Naive thymus-derived CD4-positive, alpha-beta T cell (primary cell): ENCODE measurements at regions not wholly inside any gene's neighbourhood (a gene's known extent, or its start where the extent isn't known, plus 50 kb on each side); places are given as distances from the start of the nearest gene placed in this dataset.

Experiments used
- ATAC-seq: fragments of 150-1000 bp; cut with Tn5 transposase; 2 replicates; pipeline ENCODE4 v1.10.0; 2021; ENCODE audit warnings: mild to moderate bottlenecking, moderate library complexity
- CTCF ChIA-PET: fragments of 350-600 bp; sonication (Branson Sonifier 250); formaldehyde crosslinking; loops from one replicate; lab custom pipeline; 2021; ENCODE audit warnings: antibody characterized with exemption; lab: Charles Lee
- POLR2A ChIA-PET: fragments of 350-600 bp; sonication (Branson Sonifier 250); formaldehyde crosslinking; loops from one replicate; lab custom pipeline; 2021; ENCODE audit warnings: antibody characterized with exemption, inconsistent platforms; lab: Charles Lee
- DNase-seq, 9 donors: peaks; one replicate each; pipeline versions ENCODE4 v3.0.0 to v3.0.0-alpha.2; 2020 to 2022; ENCODE audit warnings: mixed read lengths in 1 of 9
- H3K27ac ChIP-seq: one replicate; pipeline ENCODE4 v1.7.0; 2013; ENCODE audit warnings: mild to moderate bottlenecking, low read depth, low read length, moderate library complexity
- H3K27me3 ChIP-seq, 2 donors: one replicate each; pipeline ENCODE4 v1.7.0; 2013; ENCODE audit warnings: low read length in 2 of 2, mild to moderate bottlenecking in 2 of 2, moderate library complexity in 2 of 2; ENCODE audit not compliant: control insufficient read depth in 2 of 2, insufficient read depth in 2 of 2
- H3K36me3 ChIP-seq, 3 experiments: 1 replicate in 2 of 3; 2 replicates in 1 of 3; pipeline ENCODE4 v1.7.0; 2013; ENCODE audit warnings: low read length in 3 of 3, mild to moderate bottlenecking in 3 of 3, moderate library complexity in 1 of 3; ENCODE audit not compliant: insufficient read depth in 3 of 3, control insufficient read depth in 2 of 3
- H3K4me1 ChIP-seq, 2 donors: one replicate each; pipeline ENCODE4 v1.7.0; 2013; ENCODE audit warnings: low read length in 2 of 2, mild to moderate bottlenecking in 2 of 2, moderate library complexity in 1 of 2; ENCODE audit not compliant: control insufficient read depth in 2 of 2, insufficient read depth in 2 of 2
- H3K4me3 ChIP-seq: 2 replicates; pipeline ENCODE4 v1.7.0; 2013; ENCODE audit warnings: mild to moderate bottlenecking, low read length
- H3K9me3 ChIP-seq, 3 experiments: 1 replicate in 2 of 3; 2 replicates in 1 of 3; pipeline ENCODE4 v1.7.0; 2013; ENCODE audit warnings: low read length in 3 of 3; ENCODE audit not compliant: control insufficient read depth in 2 of 3
- H3K27ac Mint-ChIP-seq, 9 donors: one replicate each; pipeline ENCODE4 v1.8.0; 2020 to 2022; ENCODE audit warnings: mixed read lengths in 9 of 9, mild to moderate bottlenecking in 8 of 9, moderate library complexity in 5 of 9, inconsistent platforms in 2 of 9
- H3K27me3 Mint-ChIP-seq, 5 donors: one replicate each; pipeline ENCODE4 v1.8.0; 2021 to 2022; ENCODE audit warnings: mixed read lengths in 5 of 5, mild to moderate bottlenecking in 1 of 5
- H3K36me3 Mint-ChIP-seq, 5 donors: one replicate each; pipeline ENCODE4 v1.8.0; 2020 to 2022; ENCODE audit warnings: mixed read lengths in 5 of 5, mild to moderate bottlenecking in 3 of 5, inconsistent platforms in 1 of 5
- H3K4me1 Mint-ChIP-seq, 7 donors: one replicate each; pipeline ENCODE4 v1.8.0; 2020 to 2022; ENCODE audit warnings: mixed read lengths in 7 of 7, mild to moderate bottlenecking in 3 of 7, inconsistent platforms in 1 of 7
- H3K4me3 Mint-ChIP-seq, 10 donors: one replicate each; pipeline ENCODE4 v1.8.0; 2020 to 2022; ENCODE audit warnings: mild to moderate bottlenecking in 10 of 10, mixed read lengths in 10 of 10, moderate library complexity in 6 of 10, inconsistent platforms in 2 of 10
- H3K9me3 Mint-ChIP-seq, 11 donors: one replicate each; pipeline ENCODE4 v1.8.0; 2020 to 2022; ENCODE audit warnings: mixed read lengths in 11 of 11, mild to moderate bottlenecking in 4 of 11, inconsistent platforms in 1 of 11, moderate library complexity in 1 of 11
- intact Hi-C, 2 donors: fragments of 100-400 bp; cut with micrococcal nuclease; formaldehyde crosslinking; loops; one replicate each; pipeline ENCODE4 v1.15.1; 2023

DNA sequence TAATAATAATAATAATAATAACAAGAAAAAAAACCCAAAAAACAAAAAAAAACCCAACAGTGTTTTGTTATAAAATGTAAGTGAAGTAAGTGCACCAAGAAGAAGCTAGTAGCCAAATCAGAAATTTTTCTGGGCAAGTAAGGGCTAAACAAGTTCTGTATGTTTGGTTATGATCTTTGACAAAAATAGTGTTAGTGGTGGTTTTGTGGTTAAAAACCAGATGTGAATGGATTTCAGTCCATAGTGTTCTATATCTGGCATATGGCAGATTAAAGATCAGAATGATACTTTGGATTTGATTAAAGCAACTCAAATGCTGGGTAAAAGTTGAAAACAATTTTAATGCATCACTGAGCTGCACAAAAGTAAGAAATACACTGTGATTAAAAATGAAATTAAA is 116.5 kb upstream of the NDST4 start:
- ChIA-PET POLR2A (no interaction called here), CTCF (no interaction called here)
- Histone ChIP-seq H3K9me3 (no peaks in the 10 kb centered on the region), H3K4me3 (no peak overlapping the region), H3K27me3 (no peaks in the 10 kb centered on the region), H3K36me3 (no peaks in the 10 kb centered on the region), H3K27ac (no peak overlapping the region), H3K4me1 (no peaks in the 10 kb centered on the region)
- no peaks in the 10 kb centered on the region for H3K27me3 Mint-ChIP-seq
- DNase-seq (no peak), ATAC-seq (no peak)
- H3K27ac Mint-ChIP-seq = no peak overlapping the region
- peaks cover 0 to 8% (median 3%) of the 10 kb centered on the region in 11 donors for H3K9me3 Mint-ChIP-seq
- H3K4me3 Mint-ChIP-seq = no peak overlapping the region
- H3K4me1 Mint-ChIP-seq = no peaks in the 10 kb centered on the region
- no peaks in the 10 kb centered on the region for H3K36me3 Mint-ChIP-seq
- intact Hi-C loops = no loop called here

DNA sequence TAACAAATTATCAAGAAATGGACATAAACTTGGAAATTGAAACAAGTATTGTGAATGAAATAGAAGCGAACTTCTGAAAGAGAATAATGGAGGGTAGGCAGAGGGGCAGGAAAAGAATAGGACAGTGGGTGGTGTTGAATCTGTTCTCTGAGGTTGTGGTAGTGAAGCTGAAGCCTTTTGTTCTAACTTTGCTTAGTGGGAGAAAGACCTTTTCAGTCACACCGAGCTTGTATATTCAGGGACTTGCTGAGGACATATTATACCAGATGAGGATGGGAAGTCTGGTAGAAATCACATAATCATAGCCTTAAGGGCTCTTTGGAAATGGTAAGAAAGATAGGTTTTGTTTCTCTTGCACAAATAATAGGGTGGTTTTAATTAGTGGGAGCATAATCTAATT is 115.4 kb upstream of the NDST4 start:
- H3K36me3 ChIP-seq = no peaks in the 10 kb centered on the region
- POLR2A ChIA-PET = no interaction called here
- no peak for DNase-seq
- intact Hi-C loops = no loop called here
- peaks cover 0 to 10% (median 3%) of the 10 kb centered on the region in 11 donors for H3K9me3 Mint-ChIP-seq
- H3K27ac Mint-ChIP-seq = no peak overlapping the region
- no peak overlapping the region for H3K4me3 ChIP-seq
- ATAC-seq = no peak
- no peaks in the 10 kb centered on the region for H3K36me3 Mint-ChIP-seq
- H3K27ac ChIP-seq = no peak overlapping the region
- H3K4me1 Mint-ChIP-seq = no peaks in the 10 kb centered on the region
- no peaks in the 10 kb centered on the region for H3K27me3 ChIP-seq
- H3K9me3 ChIP-seq = no peaks in the 10 kb centered on the region
- no peaks in the 10 kb centered on the region for H3K4me1 ChIP-seq
- CTCF ChIA-PET = no interaction called here
- H3K4me3 Mint-ChIP-seq = no peak overlapping the region
- H3K27me3 Mint-ChIP-seq = no peaks in the 10 kb centered on the region

DNA sequence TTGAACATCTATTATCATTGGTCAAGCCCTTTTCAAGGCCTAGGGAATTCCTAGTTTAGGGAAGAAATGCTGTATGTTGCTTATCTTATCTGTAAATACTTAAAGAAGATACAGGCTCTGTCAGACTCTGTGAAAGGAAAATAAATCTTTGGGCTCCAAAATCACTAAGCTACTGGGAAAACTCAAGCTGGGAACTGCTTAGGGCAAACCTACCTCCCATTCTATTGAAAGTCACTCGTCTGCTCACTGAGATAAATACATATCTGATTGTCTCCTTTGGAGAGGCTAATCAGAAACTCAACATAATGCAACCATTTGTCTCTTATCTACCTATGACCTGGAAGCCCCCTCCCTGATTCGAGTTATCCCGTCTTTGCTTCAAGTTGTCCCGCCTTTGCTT is 108.6 kb upstream of the NDST4 start:
- POLR2A ChIA-PET = no interaction called here
- CTCF ChIA-PET = no interaction called here
- H3K9me3 Mint-ChIP-seq = peaks cover 0 to 10% (median 3%) of the 10 kb centered on the region in 11 donors
- no peaks in the 10 kb centered on the region for H3K4me1 ChIP-seq
- H3K27ac Mint-ChIP-seq = no peak overlapping the region
- H3K4me3 ChIP-seq = no peak overlapping the region
- H3K36me3 Mint-ChIP-seq = no peaks in the 10 kb centered on the region
- no peak overlapping the region for H3K27ac ChIP-seq
- H3K36me3 ChIP-seq = no peaks in the 10 kb centered on the region
- ATAC-seq = no peak
- no peaks in the 10 kb centered on the region for H3K27me3 ChIP-seq
- H3K4me1 Mint-ChIP-seq = no peaks in the 10 kb centered on the region
- H3K27me3 Mint-ChIP-seq = no peaks in the 10 kb centered on the region
- H3K9me3 ChIP-seq = no peaks in the 10 kb centered on the region
- H3K4me3 Mint-ChIP-seq = no peak overlapping the region
- intact Hi-C loops = no loop called here
- DNase-seq = no peak

DNA sequence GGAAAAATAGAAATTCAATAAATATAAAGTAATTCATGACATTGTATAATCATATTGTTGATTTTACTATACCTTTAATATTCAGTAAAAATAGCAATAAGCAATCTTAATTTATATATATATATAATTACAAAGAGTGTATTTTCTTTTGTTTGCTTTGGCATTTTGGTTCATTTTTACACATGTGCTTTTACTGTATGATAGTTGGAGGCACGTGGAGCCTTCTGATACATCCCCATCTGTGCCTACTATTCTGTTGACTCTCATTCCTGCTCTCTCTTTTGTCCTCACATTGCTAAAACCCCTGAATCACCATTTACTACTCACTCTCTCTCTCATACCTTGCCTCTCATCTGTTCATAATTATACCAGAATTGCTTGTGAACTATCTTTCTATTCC is 106.4 kb upstream of the NDST4 start:
- H3K4me1 ChIP-seq = no peaks in the 10 kb centered on the region
- H3K4me3 ChIP-seq = no peak overlapping the region
- H3K27ac ChIP-seq = no peak overlapping the region
- DNase-seq (no peak), ATAC-seq (no peak)
- POLR2A ChIA-PET = no interaction called here
- no peaks in the 10 kb centered on the region for H3K27me3 ChIP-seq
- no peaks in the 10 kb centered on the region for H3K36me3 ChIP-seq
- Mint-ChIP-seq H3K27ac (no peak overlapping the region), H3K27me3 (no peaks in the 10 kb centered on the region), H3K36me3 (no peaks in the 10 kb centered on the region), H3K4me1 (no peaks in the 10 kb centered on the region), H3K4me3 (no peak overlapping the region), H3K9me3 (peaks cover 0 to 2% (median 0%) of the 10 kb centered on the region in 11 donors)
- H3K9me3 ChIP-seq = no peaks in the 10 kb centered on the region
- CTCF ChIA-PET = no interaction called here
- intact Hi-C loops = no loop called here

DNA sequence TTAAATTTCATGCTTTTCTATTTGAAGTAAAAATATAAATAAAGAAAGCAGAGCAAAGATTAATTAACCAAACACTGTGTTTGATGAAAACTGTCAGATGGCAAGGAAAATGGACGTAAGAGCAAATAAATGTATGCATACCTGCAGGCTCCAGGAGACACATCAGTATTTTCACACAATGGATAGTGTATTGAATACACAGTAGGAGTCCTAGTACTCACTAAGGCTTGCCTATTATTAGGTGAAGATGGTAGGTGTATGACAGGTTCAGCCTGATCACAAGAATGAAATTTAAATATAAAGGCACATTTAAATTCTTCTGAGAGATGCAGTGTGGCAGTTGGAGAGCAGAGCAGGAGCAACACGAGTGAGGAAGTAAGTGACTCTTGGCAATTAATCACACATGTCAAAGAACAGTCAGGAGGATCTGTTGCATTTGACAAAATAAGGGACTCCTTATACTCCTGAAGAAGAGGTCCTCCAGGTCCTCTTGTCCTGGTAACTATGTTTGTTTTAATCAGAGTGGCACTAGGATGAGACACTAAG is 106.0 kb upstream of the NDST4 start:
- ChIA-PET CTCF (no interaction called here), POLR2A (no interaction called here)
- Histone ChIP-seq H3K36me3 (no peaks in the 10 kb centered on the region), H3K27me3 (no peaks in the 10 kb centered on the region), H3K4me1 (no peaks in the 10 kb centered on the region), H3K4me3 (no peak overlapping the region), H3K27ac (no peak overlapping the region), H3K9me3 (no peaks in the 10 kb centered on the region)
- Mint-ChIP-seq H3K36me3 (no peaks in the 10 kb centered on the region), H3K27me3 (no peaks in the 10 kb centered on the region), H3K4me1 (no peaks in the 10 kb centered on the region), H3K27ac (no peak overlapping the region), H3K4me3 (no peak overlapping the region), H3K9me3 (no peaks in the 10 kb centered on the region)
- DNase-seq = no peak
- ATAC-seq = no peak
- intact Hi-C loops = no loop called here

DNA sequence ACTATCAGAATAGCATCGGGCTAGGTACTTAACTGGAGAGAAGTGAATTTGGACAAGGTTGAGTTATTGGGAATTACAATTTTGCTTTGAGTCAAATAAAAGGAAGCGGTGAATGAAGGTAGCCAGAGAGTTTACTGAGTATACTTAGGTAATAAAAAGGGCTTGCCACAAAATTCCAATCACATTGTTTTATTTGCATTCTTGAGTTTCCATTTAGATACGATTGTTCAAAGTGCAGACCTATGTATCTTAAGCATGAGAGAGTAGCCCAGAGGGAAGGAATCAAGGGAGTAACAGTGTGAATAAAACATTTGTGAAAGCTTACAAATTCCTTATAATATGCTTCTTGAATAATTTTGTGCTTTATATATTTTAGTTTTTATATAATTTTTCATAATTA is 102.5 kb upstream of the NDST4 start:
- no peak for DNase-seq
- Mint-ChIP-seq H3K4me3 (no peak overlapping the region), H3K36me3 (no peaks in the 10 kb centered on the region), H3K27ac (no peak overlapping the region), H3K4me1 (no peaks in the 10 kb centered on the region), H3K9me3 (peaks cover 0 to 3% (median 0%) of the 10 kb centered on the region in 11 donors), H3K27me3 (no peaks in the 10 kb centered on the region)
- Histone ChIP-seq H3K36me3 (no peaks in the 10 kb centered on the region), H3K27me3 (no peaks in the 10 kb centered on the region), H3K27ac (no peak overlapping the region), H3K9me3 (no peaks in the 10 kb centered on the region), H3K4me1 (no peaks in the 10 kb centered on the region), H3K4me3 (no peak overlapping the region)
- POLR2A ChIA-PET = no interaction called here
- no peak for ATAC-seq
- CTCF ChIA-PET = no interaction called here
- intact Hi-C loops = no loop called here

DNA sequence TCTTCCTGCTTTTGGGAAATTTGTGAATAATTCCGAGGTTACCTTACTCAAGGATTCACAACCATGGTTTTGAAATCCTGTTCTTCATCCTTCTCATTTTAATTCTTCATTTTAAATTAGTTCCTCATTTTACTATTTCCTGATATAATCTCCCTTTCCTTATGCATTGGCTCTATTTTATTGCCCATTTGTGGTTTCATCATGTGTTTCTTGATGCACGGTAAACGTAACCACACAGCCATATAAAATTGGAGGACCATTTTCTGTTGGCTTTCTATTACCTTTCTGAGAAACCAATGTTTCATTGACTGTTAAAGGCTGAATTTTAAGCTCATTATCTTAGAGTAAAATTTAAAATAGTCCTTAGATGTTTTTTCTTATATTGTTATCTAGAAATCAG is 100.3 kb upstream of the NDST4 start:
- DNase-seq (no peak), ATAC-seq (no peak)
- Histone ChIP-seq H3K4me1 (no peaks in the 10 kb centered on the region), H3K27me3 (no peaks in the 10 kb centered on the region), H3K27ac (no peak overlapping the region), H3K4me3 (no peak overlapping the region), H3K36me3 (no peaks in the 10 kb centered on the region), H3K9me3 (no peaks in the 10 kb centered on the region)
- Mint-ChIP-seq H3K27ac (no peak overlapping the region), H3K27me3 (no peaks in the 10 kb centered on the region), H3K4me1 (no peaks in the 10 kb centered on the region), H3K9me3 (peaks cover 0 to 6% (median 0%) of the 10 kb centered on the region in 11 donors), H3K36me3 (no peaks in the 10 kb centered on the region), H3K4me3 (no peak overlapping the region)
- intact Hi-C loops = no loop called here
- ChIA-PET POLR2A (no interaction called here), CTCF (no interaction called here)
